Right lobe of liver (tissue), 4 donors: ENCODE measurements at regions not wholly inside any gene's neighbourhood (a gene's known extent, or its start where the extent isn't known, plus 50 kb on each side); places are given as distances from the start of the nearest gene placed in this dataset.

Source experiments
- CTCF ChIP-seq, 4 donors: fragments of 200-600 bp in 3 of 4; fragments of 450-650 bp in 1 of 4; IDR thresholded peaks; one replicate each; pipeline versions ENCODE4 v1.5.1 to v1.8.0; 2016 to 2022; ENCODE audit warnings: antibody characterized with exemption in 4 of 4, mild to moderate bottlenecking in 2 of 4
- POLR2A ChIP-seq: fragments of 450-650 bp; IDR thresholded peaks from one replicate; pipeline ENCODE4 v1.6.1; 2017; ENCODE audit warnings: antibody characterized with exemption, mild to moderate bottlenecking
- donor health status: DM: no; HTN: no; CAD: no.
- donor health status: DM: no; HTN: no; CAD: no.
- donor health status: DM: no; HTN: yes; CAD: no.

GRCh38 chr1:194209920-194210319 lies 1023.5 kb upstream of the B3GALT2 start:
- TF ChIP-seq POLR2A (no peak), CTCF (IDR thresholded peaks at IDR 0.05) (no peak)
